COLO668 (cell line): ENCODE measurements at regions not wholly inside any gene's neighbourhood (a gene's known extent, or its start where the extent isn't known, plus 50 kb on each side); places are given as distances from the start of the nearest gene placed in this dataset.
"Not testable (repeated sequence)": the region's sequence is repeated elsewhere in the genome, so short reads cannot be mapped to it uniquely, and the experiment has no call there.

Experiments
- DNase-seq: peaks from one replicate; lab custom pipeline; 2025; ENCODE audit not compliant: unreplicated experiment; lab: John Stamatoyannopoulos, UW

DNA sequence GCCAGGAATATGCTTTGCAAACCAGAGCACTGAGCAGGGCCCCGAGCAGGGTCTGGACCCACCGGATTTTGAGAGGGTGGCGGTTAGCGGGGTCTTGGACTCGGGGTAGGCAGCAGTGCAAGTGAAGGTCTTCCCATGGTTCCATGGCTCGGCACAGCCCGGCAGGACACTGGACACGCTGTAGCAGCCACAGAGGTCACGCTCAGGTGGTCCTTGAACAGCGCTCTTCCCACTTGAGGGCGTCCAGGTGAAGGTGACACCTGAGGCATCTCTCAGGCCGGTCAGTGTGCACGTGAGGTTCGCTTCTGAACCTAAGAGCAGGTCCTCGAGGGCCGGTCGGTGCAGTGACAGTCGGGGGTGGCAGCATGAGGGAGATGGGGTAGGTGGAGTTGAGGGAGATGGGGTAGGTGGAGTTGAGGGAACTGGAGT lies 181.4 kb downstream of the TMEM121 start:
- not testable (repeated sequence) for DNase-seq

DNA sequence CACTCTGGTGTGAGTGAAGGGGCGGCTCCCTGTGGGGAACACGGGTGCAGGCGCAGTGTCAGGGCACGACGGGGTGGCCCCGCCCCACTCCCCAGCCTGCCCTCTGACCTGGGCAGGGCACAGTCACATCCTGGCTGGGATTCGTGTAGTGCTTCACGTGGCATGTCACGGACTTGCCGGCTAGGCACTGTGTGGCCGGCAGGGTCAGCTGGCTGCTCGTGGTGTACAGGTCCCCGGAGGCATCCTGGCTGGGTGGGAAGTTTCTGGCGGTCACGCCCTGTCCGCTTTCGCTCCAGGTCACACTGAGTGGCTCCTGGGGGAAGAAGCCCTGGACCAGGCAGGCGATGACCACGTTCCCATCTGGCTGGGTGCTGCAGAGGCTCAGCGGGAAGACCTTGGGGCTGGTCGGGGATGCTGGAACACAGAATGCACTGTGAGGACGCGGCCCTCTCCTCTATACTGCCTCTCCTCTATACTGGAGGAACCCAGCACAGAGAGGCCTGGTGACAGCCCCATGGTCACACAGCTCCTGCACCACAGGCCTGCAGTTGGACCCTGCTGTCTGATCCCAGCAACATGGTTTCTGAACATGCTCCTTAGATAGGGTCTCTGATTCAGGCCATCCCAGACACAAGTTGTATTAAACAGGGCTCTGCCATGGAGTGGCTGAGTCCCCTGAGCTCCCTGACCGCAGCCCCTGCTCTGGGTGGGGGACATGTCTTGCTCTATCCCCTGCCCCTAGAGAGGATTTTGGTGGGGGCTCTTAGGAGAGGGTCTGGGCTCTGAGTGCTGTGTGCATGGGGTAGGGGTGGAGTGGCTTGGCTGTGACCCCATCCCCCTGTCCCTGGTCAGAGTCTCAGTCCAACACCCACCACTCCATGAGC lies 182.1 kb downstream of the TMEM121 start:
- not testable (repeated sequence) for DNase-seq

DNA sequence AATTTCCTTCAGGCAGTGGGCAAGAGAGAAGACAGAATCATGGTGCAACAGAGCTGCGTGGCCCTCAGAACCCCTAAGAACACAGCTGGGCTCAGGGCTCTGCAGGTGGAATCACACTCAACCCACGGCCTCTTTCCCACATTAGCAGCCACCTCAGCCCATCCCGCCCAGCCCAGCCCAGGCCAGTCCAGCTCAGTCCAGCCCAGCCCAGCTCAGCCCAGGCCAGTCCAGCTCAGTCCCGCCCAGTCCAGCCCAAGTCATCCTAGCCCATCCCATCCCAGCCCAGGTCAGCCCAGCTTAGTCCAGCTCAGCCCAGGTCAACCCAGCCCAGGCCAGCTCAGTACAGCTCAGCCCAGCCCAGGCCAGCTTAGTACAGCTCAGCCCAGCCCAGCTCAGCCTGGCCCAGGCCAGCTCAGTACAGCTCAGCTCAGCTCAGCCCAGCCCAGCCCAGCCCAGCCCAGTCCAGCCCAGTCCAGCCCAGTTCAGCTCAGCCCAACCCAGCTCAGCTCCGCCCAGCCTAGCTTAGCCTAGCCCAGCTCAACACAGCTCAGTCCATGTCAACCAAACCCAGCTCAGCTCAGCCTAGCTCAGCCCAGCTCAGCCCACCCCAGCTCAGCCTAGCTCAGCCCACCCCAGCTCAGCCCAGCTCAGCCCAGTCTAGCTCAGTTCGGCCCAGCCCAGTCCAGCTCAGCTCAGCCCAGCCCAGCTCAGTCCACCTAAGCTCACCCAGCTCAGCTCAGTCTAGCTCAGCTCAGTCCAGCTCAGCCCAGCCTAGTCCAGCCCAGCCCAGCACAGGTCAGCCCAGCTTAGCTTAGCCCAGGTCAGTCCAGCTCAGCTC lies 183.1 kb downstream of the TMEM121 start:
- DNase-seq = no peak

DNA sequence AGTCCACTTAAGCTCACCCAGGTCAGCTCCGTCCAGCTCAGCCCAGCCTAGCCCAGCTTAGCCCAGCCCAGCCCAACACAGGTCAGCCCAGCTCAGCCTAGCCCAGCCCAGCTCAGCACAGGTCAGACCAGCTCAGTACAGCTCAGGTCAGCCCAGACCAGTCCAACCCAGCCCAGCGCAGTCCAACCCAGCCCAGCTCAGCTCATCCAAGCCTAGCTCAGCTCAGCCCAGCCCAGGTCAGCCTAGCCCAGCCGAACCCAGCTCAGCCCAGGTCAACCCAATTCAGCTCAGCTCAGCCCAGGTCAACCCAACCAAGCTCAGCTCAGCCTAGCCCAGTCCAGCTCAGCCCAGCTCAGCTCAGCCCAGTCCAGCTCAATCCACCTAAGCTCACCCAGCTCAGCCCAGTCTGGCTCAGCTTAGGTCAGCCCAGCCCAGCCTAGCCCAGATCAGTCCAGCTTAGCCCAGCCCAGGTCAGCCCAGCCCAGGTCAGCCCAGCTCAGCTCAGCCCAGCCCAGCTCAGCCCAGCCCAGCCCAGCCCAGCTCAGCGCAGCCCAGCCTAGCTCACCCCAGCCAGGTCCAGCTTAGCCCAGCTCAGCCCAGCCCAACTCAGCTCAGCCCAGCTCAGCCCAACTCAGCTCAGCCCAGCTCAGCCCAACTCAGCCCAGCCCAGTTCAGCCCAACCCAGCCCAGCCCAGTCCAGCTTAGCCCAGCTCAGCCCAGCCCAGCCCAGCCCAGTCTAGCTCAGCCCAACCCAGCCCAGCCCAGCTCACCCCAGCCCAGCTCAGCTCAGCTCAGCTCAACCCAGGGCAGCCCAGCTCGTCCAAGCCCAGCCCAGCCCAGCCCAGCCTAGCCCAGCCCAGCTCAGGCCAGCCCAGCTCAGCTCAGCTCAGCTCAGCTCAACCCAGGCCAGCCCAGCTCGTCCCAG lies 184.0 kb downstream of the TMEM121 start:
- no peak for DNase-seq

DNA sequence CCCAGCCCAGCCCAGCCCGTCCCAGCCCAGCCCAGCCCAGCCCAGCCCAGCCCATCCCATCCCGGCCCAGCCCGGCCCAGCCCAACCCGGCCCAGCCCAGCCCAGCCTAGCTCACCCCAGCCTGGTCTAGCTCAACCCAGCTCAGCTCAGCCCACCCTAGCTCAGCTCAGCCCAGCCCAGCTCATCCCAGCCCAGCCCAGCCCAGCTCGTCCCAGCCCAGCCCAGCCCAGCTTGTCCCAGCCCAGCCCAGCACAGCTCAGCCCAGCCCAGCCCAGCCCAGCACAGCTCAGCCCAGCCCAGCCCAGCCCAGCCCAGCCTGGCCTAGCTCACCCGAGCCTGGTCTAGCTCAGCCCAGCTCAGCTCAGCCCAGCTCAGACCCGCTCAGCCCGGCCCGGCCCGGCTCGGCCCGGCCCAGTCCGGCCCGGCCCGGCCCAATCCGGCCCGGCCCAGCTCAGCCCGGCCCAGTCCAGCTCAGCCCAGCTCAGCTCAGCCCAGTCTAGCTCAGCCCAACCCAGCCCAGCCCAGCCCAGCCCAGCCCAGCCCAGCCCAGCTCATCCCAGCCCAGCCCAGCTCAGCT lies 184.7 kb downstream of the TMEM121 start:
- no peak for DNase-seq

DNA sequence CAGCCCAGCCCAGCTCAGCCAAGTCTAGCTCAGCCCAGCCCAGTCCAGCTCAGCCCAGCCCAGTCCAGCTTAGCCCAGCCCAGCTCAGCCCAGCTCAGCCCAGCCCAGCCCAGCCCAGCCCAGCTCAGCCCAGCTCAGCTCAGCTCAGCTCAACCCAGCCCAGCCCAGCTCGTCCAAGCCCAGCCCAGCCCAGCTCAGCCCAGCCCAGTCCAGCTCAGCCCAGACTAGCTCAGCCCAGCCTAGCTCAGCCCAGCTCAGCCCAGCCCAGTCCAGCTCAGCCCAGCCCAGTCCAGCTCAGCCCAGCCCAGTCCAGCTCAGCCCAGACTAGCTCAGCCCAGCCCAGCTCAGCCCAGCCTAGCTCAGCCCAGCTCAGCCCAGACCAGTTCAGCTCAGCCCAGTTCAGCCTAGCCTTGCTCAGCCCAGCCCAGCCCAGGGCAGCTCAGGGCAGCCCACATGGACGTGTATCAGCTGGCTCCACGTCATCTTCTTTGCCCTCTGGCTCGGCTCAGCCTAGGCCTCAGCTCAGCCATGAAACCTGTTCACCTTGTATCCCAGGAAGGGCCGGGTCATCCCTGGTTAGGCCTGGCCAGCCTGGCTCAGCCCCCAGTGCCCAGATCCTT lies 185.6 kb downstream of the TMEM121 start:
- peak; percentile 25 for DNase-seq

DNA sequence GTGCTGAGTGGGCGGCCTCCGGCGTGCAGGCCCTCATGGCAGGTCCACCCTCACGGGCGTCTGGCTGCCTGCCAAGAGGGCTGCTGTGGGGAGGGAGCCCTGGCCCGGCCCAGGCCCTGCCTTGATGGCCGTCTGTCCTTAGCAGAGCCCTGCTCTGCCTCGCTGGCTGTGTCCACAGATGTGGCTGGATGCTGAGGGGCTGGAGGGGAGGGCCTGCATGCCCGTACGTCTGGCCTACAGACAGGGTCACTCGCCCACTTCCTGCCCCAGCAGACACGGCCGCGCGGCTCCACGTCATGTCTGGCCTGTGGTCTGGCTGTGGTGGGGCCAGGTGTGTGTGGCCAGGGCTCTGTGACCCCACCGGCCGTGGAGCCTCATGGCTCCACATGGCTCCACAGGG lies 186.3 kb downstream of the TMEM121 start:
- DNase-seq = not testable (repeated sequence)

DNA sequence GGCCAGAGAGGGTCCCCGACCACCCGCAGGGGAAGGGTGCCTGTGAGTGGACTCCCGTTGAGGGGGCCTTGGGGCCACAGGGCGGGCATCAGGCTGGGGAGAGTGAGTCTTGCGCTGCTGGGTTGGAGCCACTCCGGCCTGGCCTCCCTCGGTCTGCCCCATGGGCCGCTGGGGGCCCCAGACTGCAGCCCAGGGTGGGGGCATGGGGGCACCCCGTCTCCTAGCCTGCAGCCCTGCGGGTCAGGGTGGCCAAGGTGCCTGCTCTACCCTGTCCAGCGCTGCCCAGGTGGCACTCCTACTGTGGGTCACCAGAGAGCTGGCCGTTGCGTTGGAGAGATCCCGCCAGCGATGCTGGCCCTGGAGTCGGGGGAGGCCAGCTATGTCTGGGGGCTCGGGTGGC lies 186.8 kb downstream of the TMEM121 start:
- not testable (repeated sequence) for DNase-seq

DNA sequence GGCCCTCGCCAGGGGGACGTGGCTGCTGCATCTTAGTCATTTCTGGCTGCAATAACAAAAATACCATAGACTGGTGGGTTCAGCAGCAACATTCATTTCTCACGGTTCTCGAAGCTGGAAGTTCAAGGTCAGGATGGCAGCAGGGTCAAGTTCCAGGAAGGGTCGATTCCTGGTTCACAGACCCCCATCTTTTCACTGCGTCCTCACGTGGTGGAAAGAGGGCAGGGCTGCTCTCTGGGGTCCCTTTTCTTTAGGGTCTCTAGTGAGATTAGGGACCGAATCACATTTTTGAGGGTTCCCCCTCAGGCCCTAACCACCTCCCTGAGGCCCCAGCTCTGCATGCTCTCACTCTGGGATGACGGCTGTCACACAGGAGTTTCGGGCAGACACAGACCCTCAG lies 187.5 kb downstream of the TMEM121 start:
- not testable (repeated sequence) for DNase-seq

DNA sequence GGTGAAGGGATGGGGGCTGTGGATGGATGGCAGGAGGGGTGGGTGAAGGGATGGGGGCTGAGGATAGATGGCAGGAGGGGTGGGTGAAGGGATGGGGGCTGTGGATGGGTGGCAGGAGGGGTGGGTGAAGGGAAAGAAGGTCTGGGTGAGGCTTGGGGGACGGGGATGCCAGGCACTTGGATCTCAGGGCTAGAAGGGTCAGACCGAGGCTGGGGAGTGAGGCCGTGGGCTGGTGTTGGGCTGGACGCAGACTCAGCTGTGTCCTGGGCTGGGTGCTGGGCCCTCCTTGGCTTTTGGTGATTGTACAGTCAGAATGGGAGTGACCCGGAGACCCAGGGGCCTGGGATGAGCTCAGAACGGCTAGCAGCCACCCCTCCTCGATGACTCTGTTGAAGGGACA lies 192.4 kb downstream of the TMEM121 start:
- not testable (repeated sequence) for DNase-seq

DNA sequence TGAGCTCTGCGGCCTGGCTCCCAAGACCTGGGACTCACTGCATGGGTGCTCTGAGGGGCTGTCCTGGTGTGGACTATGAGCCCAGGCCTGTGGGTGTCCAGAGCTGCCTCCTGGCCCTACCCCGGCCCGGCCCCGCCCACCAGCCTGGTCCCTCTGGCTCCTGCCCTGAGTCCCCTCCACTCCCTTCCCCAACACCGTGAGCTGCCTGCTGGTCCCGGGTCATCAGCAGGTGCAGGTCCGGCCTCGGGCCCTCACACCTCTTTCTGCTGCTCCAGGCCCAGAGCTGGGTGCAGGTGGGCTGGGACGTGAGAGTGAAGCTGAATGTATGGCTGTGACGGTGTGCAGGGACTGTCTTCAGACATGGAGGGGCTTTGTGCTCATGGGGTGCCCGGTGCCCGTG lies 193.7 kb downstream of the TMEM121 start:
- DNase-seq = not testable (repeated sequence)

DNA sequence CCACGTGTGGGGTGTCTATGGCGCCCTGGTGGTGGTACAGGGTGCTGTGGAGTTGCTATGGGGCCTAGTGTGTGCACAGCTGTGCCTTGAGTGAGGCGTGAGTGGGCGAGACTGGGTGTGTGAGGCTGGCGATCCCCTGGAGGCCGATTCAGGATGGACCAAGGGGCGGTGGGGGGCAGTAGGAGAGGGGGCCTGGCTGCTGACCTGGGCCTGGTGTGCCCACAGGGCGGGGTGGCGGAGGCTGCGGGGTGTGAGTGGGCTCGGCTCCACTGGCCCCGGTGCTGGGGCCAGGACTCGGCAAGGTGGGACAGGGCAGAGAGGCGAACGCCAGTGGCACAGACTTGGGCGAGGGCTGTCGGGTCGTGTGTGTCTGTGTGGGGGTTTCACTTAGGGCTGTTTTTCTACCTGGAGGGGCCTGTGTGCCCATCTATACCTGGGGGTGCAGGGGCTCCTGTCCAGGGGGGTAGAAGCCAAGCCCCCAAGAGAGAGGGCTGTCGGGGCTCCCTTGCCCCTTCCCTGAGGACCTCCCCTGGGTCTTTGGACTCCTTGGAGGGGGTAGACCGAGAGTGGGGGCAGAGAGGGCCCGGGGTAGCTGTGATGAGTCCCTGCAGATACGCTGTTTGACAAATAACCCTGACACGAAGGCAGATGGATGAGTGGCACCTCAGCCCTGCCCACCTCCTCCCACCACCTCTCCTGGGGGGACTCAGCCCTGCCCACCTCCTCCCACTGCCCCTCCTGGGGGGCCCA lies 194.6 kb downstream of the TMEM121 start:
- DNase-seq = not testable (repeated sequence)

DNA sequence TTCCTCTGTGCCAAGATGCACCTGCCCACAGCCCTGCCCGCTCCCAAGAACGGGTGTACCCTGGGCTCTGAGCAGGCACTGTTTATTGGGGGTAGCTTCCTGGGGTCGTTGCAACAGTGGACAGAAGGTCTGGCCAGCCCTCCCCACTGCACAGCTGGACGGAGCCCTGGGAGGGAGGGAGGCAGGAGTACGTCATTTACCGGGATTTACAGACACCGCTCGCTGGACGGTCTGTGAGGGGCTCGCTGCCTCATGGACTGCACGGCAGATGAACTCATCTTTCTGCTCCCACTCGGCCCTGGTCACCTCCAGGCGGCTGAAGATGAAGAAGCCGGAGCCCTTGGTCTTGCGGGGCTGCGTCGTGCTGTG lies 195.2 kb downstream of the TMEM121 start:
- not testable (repeated sequence) for DNase-seq

DNA sequence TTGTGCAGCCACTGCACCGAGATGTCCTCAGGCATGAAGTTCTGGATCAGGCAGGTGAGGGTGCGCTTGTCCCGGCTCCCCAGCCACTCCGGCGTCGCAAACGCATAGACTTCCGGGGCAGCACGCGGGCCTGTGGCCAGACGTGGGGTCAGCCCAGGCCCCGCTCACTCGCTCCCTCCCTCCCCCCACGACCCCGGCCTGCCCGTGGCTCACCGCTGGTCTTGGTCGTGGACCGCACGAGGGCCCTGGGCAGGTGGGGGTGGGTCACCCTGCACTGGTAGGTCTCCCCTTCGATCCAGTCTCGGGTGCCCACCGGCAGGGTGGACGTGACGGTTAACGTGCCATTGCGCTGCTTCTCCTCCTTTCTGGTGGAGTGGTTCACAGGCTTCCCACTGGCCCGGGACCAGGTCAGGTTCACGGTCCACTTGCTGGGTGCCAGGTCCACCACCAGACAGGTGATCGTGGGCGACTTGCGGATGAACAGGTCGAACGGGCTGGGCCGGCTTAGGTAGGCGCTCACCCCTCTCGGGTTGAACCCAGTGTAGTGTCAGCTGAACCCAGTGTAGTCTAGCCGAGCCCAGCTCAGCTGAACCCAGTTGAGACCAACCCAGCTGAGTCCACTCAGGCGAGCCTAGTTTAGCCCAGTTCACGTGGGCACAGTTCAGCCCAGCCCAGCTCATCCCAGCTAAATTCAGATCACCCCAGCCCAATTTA lies 195.8 kb downstream of the TMEM121 start:
- DNase-seq = not testable (repeated sequence)

DNA sequence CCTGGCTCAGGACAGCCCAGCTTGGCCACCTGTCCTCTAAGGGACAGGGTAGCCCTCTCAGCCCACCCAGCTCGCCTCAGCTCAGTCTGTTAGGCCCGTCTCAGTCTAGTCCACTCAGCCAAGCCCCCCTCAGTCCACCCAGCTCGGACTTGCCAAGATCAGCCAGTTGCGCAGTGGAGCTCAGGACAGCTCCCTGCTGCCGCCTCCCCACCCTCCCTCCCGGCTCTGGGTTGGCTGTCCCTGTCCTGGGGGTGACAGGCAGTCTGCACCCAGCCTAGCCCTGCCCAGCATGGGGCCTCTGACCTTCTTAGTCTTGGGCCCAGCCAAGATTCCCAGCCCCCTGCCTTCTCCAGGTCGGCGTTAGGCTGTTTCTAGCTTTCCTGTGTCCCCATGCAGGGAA lies 196.9 kb downstream of the TMEM121 start:
- DNase-seq = not testable (repeated sequence)

DNA sequence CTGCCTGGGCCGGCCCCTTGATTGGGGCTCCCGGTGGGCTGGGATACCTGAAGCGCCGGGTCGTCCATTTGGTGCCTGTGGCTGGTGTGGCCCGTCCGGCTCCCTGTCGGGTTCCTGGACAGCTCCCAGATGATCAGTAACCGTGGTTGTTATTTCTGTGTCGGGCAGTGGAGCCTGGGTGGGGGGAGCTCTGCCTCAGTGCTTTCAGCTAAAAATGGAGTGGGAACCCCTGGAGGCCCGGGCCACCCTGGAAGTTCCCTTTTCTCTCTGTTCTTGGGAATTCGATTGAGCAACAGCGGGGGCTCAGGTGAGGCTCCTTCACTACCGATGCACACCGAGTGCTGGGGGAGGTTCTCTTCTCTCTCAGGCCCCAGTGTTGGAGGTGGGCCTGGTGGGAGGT lies 197.4 kb downstream of the TMEM121 start:
- not testable (repeated sequence) for DNase-seq

DNA sequence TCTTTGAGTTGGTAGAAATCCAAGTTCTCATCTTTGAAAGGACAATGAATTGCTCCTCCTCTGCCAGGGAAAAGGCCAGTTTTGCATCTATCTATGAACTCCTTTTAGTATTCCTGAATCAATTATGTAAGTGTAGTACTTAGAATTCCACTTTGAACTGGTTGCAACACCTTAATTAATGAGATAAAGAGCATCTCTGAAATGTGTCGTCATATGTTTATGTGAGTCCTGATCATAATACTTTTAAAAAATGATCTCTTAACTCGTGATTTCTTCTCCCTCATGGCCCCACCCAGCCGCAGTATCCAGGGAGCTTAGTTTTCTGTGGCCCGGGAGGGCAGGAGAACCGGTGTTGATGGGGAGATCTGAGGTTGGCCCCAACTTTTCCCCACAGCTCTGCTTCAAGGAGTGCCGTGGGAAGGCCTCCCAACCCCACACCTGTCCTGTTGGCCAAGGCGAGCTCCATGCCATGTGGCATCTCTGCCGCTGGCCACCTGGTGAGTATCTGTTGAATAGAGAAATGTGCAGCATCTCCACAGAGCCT lies 203.5 kb downstream of the TMEM121 start:
- DNase-seq = not testable (repeated sequence)

DNA sequence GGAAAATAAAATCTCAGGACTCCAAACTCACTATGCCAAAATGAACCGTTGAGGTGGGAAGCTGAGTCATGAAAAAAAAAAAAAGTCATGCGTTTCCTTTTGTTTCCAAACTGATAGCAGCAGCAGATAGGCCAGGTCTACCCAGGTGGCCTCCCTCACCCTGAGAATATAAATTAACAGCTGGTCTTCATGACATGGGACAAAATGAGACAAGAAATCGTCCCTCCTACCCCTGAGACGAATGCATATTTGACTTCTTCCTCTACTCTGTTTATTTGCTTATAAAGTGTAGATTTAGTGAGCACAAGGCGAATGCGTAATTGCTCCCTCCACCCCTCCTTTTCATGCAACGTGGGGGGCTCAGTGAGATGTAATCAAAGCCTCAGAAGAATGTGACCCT lies 204.3 kb downstream of the TMEM121 start:
- not testable (repeated sequence) for DNase-seq
